GM12878 (cell line): ENCODE measurements at regions not wholly inside any gene's neighbourhood (a gene's known extent, or its start where the extent isn't known, plus 50 kb on each side); places are given as distances from the start of the nearest gene placed in this dataset.

Source experiments
- FOS ChIP-seq: IDR thresholded peaks from 3 replicates; pipeline ENCODE4 v1.6.1; 2011; ENCODE audit warnings: borderline replicate concordance; ENCODE audit not compliant: insufficient read length; ENCODE audit errors: extremely low read depth
- HDAC6 ChIP-seq: fragments of 200-600 bp; sonication (generic); IDR thresholded peaks from one replicate; pipeline ENCODE4 v1.8.0; 2017; ENCODE audit warnings: antibody characterized with exemption; ENCODE audit not compliant: unreplicated experiment
- RBBP5 ChIP-seq: fragments of 200-600 bp; sonication (generic); conservative IDR thresholded peaks from 2 replicates; pipeline ENCODE4 v1.6.1; 2016
- YBX1 ChIP-seq: fragments of 450-650 bp; IDR thresholded peaks from 2 replicates; pipeline ENCODE4 v1.6.1; 2016; ENCODE audit warnings: antibody characterized with exemption
- TF ChIP-seq, protein P1 (sequence below): fragments of 450-650 bp; IDR thresholded peaks from 2 replicates; pipeline ENCODE4 v1.6.1; 2017; ENCODE audit warnings: mild to moderate bottlenecking, moderate library complexity
- TF ChIP-seq, protein P2 (sequence below): IDR thresholded peaks from 2 replicates; pipeline ENCODE4 v1.6.1; 2011; ENCODE audit warnings: borderline replicate concordance, low read depth, mild to moderate bottlenecking, moderate library complexity, low read length; ENCODE audit not compliant: insufficient read depth, poor library complexity, severe bottlenecking
- TF ChIP-seq, protein P3 (sequence below): fragments of 450-650 bp; IDR thresholded peaks from 2 replicates; pipeline ENCODE4 v1.6.1; 2016; ENCODE audit warnings: mild to moderate bottlenecking, moderate library complexity, borderline replicate concordance

DNA sequence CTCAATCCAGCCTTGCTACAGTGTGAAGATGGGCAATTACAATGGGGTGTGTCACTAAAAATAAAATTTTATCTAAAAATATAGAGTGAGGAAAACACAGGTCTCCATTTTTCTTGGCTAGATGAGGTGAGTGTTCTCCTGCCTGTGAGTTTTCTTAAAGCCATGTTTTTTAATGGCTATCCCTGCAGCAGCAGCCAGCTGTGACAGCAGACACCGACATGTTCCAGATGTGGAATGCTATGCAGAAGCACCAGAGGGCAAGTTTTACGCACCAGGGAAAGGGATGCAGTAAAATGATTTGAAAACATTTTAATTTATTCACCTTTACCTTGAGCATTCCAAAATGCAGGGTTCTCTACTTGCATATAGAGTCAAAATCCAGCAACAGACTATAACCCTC is 577.0 kb upstream of the STXBP6 start (continued):
- TF ChIP-seq, protein P1, sequence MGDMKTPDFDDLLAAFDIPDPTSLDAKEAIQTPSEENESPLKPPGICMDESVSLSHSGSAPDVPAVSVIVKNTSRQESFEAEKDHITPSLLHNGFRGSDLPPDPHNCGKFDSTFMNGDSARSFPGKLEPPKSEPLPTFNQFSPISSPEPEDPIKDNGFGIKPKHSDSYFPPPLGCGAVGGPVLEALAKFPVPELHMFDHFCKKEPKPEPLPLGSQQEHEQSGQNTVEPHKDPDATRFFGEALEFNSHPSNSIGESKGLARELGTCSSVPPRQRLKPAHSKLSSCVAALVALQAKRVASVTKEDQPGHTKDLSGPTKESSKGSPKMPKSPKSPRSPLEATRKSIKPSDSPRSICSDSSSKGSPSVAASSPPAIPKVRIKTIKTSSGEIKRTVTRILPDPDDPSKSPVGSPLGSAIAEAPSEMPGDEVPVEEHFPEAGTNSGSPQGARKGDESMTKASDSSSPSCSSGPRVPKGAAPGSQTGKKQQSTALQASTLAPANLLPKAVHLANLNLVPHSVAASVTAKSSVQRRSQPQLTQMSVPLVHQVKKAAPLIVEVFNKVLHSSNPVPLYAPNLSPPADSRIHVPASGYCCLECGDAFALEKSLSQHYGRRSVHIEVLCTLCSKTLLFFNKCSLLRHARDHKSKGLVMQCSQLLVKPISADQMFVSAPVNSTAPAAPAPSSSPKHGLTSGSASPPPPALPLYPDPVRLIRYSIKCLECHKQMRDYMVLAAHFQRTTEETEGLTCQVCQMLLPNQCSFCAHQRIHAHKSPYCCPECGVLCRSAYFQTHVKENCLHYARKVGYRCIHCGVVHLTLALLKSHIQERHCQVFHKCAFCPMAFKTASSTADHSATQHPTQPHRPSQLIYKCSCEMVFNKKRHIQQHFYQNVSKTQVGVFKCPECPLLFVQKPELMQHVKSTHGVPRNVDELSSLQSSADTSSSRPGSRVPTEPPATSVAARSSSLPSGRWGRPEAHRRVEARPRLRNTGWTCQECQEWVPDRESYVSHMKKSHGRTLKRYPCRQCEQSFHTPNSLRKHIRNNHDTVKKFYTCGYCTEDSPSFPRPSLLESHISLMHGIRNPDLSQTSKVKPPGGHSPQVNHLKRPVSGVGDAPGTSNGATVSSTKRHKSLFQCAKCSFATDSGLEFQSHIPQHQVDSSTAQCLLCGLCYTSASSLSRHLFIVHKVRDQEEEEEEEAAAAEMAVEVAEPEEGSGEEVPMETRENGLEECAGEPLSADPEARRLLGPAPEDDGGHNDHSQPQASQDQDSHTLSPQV: no peak
- no peak for TF ChIP-seq FOS
- TF ChIP-seq, protein P2, sequence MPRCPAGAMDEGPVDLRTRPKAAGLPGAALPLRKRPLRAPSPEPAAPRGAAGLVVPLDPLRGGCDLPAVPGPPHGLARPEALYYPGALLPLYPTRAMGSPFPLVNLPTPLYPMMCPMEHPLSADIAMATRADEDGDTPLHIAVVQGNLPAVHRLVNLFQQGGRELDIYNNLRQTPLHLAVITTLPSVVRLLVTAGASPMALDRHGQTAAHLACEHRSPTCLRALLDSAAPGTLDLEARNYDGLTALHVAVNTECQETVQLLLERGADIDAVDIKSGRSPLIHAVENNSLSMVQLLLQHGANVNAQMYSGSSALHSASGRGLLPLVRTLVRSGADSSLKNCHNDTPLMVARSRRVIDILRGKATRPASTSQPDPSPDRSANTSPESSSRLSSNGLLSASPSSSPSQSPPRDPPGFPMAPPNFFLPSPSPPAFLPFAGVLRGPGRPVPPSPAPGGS: no peak
- TF ChIP-seq RBBP5: no peak
- no peak for TF ChIP-seq YBX1
- TF ChIP-seq HDAC6: no peak
- TF ChIP-seq, protein P3, sequence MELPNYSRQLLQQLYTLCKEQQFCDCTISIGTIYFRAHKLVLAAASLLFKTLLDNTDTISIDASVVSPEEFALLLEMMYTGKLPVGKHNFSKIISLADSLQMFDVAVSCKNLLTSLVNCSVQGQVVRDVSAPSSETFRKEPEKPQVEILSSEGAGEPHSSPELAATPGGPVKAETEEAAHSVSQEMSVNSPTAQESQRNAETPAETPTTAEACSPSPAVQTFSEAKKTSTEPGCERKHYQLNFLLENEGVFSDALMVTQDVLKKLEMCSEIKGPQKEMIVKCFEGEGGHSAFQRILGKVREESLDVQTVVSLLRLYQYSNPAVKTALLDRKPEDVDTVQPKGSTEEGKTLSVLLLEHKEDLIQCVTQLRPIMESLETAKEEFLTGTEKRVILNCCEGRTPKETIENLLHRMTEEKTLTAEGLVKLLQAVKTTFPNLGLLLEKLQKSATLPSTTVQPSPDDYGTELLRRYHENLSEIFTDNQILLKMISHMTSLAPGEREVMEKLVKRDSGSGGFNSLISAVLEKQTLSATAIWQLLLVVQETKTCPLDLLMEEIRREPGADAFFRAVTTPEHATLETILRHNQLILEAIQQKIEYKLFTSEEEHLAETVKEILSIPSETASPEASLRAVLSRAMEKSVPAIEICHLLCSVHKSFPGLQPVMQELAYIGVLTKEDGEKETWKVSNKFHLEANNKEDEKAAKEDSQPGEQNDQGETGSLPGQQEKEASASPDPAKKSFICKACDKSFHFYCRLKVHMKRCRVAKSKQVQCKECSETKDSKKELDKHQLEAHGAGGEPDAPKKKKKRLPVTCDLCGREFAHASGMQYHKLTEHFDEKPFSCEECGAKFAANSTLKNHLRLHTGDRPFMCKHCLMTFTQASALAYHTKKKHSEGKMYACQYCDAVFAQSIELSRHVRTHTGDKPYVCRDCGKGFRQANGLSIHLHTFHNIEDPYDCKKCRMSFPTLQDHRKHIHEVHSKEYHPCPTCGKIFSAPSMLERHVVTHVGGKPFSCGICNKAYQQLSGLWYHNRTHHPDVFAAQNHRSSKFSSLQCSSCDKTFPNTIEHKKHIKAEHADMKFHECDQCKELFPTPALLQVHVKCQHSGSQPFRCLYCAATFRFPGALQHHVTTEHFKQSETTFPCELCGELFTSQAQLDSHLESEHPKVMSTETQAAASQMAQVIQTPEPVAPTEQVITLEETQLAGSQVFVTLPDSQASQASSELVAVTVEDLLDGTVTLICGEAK: no peak
